ENCODE measurements at regions not wholly inside any gene's neighbourhood (a gene's known extent, or its start where the extent isn't known, plus 50 kb on each side); places are given as distances from the start of the nearest gene placed in this dataset.

DNA sequence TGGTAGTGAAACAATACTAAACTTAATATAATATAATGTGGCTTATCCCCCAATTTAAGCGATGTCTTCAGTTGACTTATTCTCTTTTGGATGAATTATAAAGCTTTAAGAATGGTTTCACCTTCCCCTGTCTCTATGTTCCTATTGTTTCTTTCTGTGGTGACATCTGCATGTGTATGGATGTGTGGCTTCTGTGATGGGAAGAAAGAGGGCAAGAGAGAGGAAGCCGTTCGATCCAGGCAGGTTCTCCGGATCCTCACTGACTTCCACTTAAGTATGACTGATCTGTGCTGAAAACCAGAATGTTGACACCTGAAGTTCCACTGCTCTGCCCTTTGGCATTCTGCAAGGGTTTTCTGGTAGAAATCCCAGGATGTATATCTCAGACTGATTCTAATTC is 1150.8 kb downstream of the STPG2 start:
- Mint-ChIP-seq H3K27me3 (no peaks in the 10 kb centered on the region), H3K9me3 (ENCODE audit: insufficient read depth) (peaks cover 4% of the 10 kb centered on the region), H3K4me1 (no peaks in the 10 kb centered on the region), H3K4me3 (no peak overlapping the region), H3K27ac (no peak overlapping the region)
- no peaks in the 10 kb centered on the region for H3K79me2 ChIP-seq (ENCODE audit: control insufficient read depth, insufficient read depth, low read length)
- no peaks in the 10 kb centered on the region for H4K20me1 ChIP-seq (ENCODE audit: control insufficient read depth, insufficient read depth, low read length, poor library complexity, severe bottlenecking)
- CTCF ChIA-PET = no interaction called here
- H3K9me3 ChIP-seq (ENCODE audit: control extremely low read depth in 1 of 3, control insufficient read depth in 2 of 3, insufficient read depth in 1 of 3, low read length in 2 of 3) = peaks cover 0 to 7% (median 0%) of the 10 kb centered on the region in 3 donors
- H3K36me3 ChIP-seq (replicated peaks in 1 of 2; ENCODE audit: control extremely low read depth in 1 of 2, control insufficient read depth in 1 of 2, extremely low read depth in 1 of 2, insufficient read depth in 2 of 2, low read length in 1 of 2) = no peaks in the 10 kb centered on the region
- no peaks in the 10 kb centered on the region for H3K4me1 ChIP-seq (ENCODE audit: control insufficient read depth in 2 of 2, insufficient read depth in 2 of 2, low read length in 2 of 2)
- POLR2A ChIA-PET = interaction anchor here (0.5 kb wide), 1 partner anchor 89 kb away, joined by 4 read pairs; no protein-coding TSS in a partner anchor
- DNase-seq (no peak), ATAC-seq (ENCODE audit: low read depth) (no peak)
- H2AFZ ChIP-seq (ENCODE audit: insufficient read depth, low read depth, low read length, poor library complexity, severe bottlenecking) = no peak overlapping the region
- no peak overlapping the region for H3K27ac ChIP-seq (ENCODE audit: low read length in 2 of 2)
- intact Hi-C loops (cut with micrococcal nuclease) = no loop called here
- TF ChIP-seq EZH2 (IDR thresholded peaks at IDR 0.05; ENCODE audit: borderline replicate concordance, insufficient read depth, low read depth, low read length, poor library complexity, severe bottlenecking) (no peak), CTCF (IDR thresholded peaks at IDR 0.05) (no peak)
- 96% methylated on average over 3 of the region's 4 CpGs for WGBS (ENCODE audit: insufficient coverage)
- no peak overlapping the region for H3K4me3 ChIP-seq (ENCODE audit: control extremely low read depth in 1 of 5, extremely low read depth in 1 of 5, insufficient read depth in 1 of 5, low read depth in 2 of 5, low read length in 4 of 5)
- no peak overlapping the region for H3K9ac ChIP-seq (ENCODE audit: low read length)
- H3K4me2 ChIP-seq (replicated peaks; ENCODE audit: low read depth, low read length, poor library complexity, severe bottlenecking) = no peak overlapping the region
- no peaks in the 10 kb centered on the region for H3K27me3 ChIP-seq (replicated peaks in 1 of 4; ENCODE audit: control extremely low read depth in 1 of 4, control insufficient read depth in 3 of 4, insufficient read depth in 4 of 4, low read length in 3 of 4)

DNA sequence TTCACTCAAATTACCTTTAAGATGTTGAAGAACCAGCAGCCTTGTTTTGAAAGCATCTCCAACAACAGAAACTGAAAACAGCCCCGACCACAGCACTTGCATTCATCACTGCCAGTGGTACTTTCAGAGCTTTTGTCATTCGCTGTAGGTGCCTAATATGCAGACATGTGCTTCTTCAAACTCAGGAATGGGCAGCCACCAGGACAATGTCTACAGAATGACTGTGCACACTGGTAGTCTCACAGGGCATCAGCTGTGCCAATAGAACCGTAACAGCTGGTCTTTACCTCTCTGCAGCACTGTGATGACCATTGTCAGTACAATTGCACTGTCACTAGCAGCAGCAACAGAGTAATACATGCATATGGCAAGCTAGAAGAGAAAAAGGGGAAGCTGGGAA is 1149.7 kb downstream of the STPG2 start:
- Mint-ChIP-seq H3K4me1 (no peaks in the 10 kb centered on the region), H3K9me3 (ENCODE audit: insufficient read depth) (peaks cover 4% of the 10 kb centered on the region), H3K27ac (no peak overlapping the region), H3K4me3 (no peak overlapping the region), H3K27me3 (no peaks in the 10 kb centered on the region)
- Histone ChIP-seq H3K4me1 (ENCODE audit: control insufficient read depth in 2 of 2, insufficient read depth in 2 of 2, low read length in 2 of 2) (no peaks in the 10 kb centered on the region), H3K27me3 (replicated peaks in 1 of 4; ENCODE audit: control extremely low read depth in 1 of 4, control insufficient read depth in 3 of 4, insufficient read depth in 4 of 4, low read length in 3 of 4) (no peaks in the 10 kb centered on the region), H3K79me2 (ENCODE audit: control insufficient read depth, insufficient read depth, low read length) (no peaks in the 10 kb centered on the region), H3K27ac (ENCODE audit: low read length in 2 of 2) (no peak overlapping the region), H3K4me2 (replicated peaks; ENCODE audit: low read depth, low read length, poor library complexity, severe bottlenecking) (no peak overlapping the region), H3K4me3 (ENCODE audit: control extremely low read depth in 1 of 5, extremely low read depth in 1 of 5, insufficient read depth in 1 of 5, low read depth in 2 of 5, low read length in 4 of 5) (no peak overlapping the region), H4K20me1 (ENCODE audit: control insufficient read depth, insufficient read depth, low read length, poor library complexity, severe bottlenecking) (no peaks in the 10 kb centered on the region), H3K9me3 (ENCODE audit: control extremely low read depth in 1 of 3, control insufficient read depth in 2 of 3, insufficient read depth in 1 of 3, low read length in 2 of 3) (peaks cover 0 to 7% (median 0%) of the 10 kb centered on the region in 3 donors), H2AFZ (ENCODE audit: insufficient read depth, low read depth, low read length, poor library complexity, severe bottlenecking) (no peak overlapping the region), H3K9ac (ENCODE audit: low read length) (no peak overlapping the region), H3K36me3 (replicated peaks in 1 of 2; ENCODE audit: control extremely low read depth in 1 of 2, control insufficient read depth in 1 of 2, extremely low read depth in 1 of 2, insufficient read depth in 2 of 2, low read length in 1 of 2) (no peaks in the 10 kb centered on the region)
- intact Hi-C loops (cut with micrococcal nuclease) = no loop called here
- ATAC-seq (ENCODE audit: low read depth) = no peak
- no peak for DNase-seq
- TF ChIP-seq EZH2 (IDR thresholded peaks at IDR 0.05; ENCODE audit: borderline replicate concordance, insufficient read depth, low read depth, low read length, poor library complexity, severe bottlenecking) = no peak
- TF ChIP-seq CTCF (IDR thresholded peaks at IDR 0.05) = no peak
- 78% methylated on average over 3 of the region's 3 CpGs for WGBS (ENCODE audit: insufficient coverage)
- ChIA-PET CTCF (no interaction called here), POLR2A (no interaction called here)
